ENCODE measurements at regions not wholly inside any gene's neighbourhood (a gene's known extent, or its start where the extent isn't known, plus 50 kb on each side); places are given as distances from the start of the nearest gene placed in this dataset.

DNA sequence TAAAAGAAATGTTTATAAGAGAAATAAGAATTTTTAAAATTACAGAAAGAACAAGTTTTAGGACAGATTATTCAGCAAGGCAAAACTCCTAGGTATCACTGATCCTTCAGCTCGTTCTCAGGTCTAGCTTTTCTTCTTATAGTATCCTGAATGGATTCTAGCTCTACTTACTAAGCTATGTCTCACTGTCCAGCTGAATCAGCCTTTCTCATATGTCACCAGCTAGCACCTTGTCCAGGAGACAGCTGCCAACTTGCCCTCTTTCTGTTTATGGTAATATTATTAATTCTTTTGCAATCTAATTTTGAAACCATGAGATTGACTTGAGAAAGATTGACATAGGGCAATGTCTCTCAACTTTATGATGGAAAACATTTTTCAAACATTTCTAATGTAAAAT is 159.9 kb downstream of the LYPLAL1 start:
- TF ChIP-seq, protein P1, sequence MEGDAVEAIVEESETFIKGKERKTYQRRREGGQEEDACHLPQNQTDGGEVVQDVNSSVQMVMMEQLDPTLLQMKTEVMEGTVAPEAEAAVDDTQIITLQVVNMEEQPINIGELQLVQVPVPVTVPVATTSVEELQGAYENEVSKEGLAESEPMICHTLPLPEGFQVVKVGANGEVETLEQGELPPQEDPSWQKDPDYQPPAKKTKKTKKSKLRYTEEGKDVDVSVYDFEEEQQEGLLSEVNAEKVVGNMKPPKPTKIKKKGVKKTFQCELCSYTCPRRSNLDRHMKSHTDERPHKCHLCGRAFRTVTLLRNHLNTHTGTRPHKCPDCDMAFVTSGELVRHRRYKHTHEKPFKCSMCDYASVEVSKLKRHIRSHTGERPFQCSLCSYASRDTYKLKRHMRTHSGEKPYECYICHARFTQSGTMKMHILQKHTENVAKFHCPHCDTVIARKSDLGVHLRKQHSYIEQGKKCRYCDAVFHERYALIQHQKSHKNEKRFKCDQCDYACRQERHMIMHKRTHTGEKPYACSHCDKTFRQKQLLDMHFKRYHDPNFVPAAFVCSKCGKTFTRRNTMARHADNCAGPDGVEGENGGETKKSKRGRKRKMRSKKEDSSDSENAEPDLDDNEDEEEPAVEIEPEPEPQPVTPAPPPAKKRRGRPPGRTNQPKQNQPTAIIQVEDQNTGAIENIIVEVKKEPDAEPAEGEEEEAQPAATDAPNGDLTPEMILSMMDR (conservative IDR thresholded peaks at IDR 0.05; ENCODE audit: low read length): no peak
- TF ChIP-seq EZH2phosphoT487 (IDR thresholded peaks at IDR 0.05; ENCODE audit: borderline replicate concordance, low read depth, low read length): no peak
